Esophagus squamous epithelium (tissue), 5 donors: ENCODE measurements at regions not wholly inside any gene's neighbourhood (a gene's known extent, or its start where the extent isn't known, plus 50 kb on each side); places are given as distances from the start of the nearest gene placed in this dataset.

ENCODE experiments used
- DNase-seq: peaks from one replicate; lab custom pipeline; 2025; lab: John Stamatoyannopoulos, UW
- H3K27ac ChIP-seq, 4 donors: fragments of 200-600 bp; sonication (generic); one replicate each; pipeline ENCODE4 v1.5.1; 2016 to 2019; ENCODE audit warnings: mild to moderate bottlenecking in 1 of 4
- H3K27me3 ChIP-seq, 4 donors: fragments of 200-600 bp; sonication (generic); 1 replicate in 3 of 4; 2 replicates in 1 of 4; pipeline versions ENCODE4 v1.5.1 to v1.6.0; 2017 to 2021; ENCODE audit warnings: antibody characterized with exemption in 1 of 4
- H3K36me3 ChIP-seq, 3 donors: fragments of 200-600 bp; sonication (generic); one replicate each; pipeline ENCODE4 v1.5.1; 2016 to 2019
- H3K4me1 ChIP-seq, 3 donors: fragments of 200-600 bp; sonication (generic); one replicate each; pipeline ENCODE4 v1.5.1; 2017 to 2019
- H3K4me3 ChIP-seq, 4 donors: fragments of 200-600 bp; sonication (generic); 1 replicate in 3 of 4; 2 replicates in 1 of 4; pipeline ENCODE4 v1.5.1; 2016 to 2019; ENCODE audit warnings: mild to moderate bottlenecking in 2 of 4, moderate library complexity in 1 of 4
- H3K9me3 ChIP-seq, 3 donors: fragments of 200-600 bp; sonication (generic); one replicate each; pipeline ENCODE4 v1.5.1; 2016 to 2019
- POLR2A ChIP-seq, 4 donors: fragments of 450-650 bp; IDR thresholded peaks; one replicate each; pipeline ENCODE4 v1.6.1; 2017; ENCODE audit warnings: antibody characterized with exemption in 4 of 4, mild to moderate bottlenecking in 4 of 4, moderate library complexity in 3 of 4
- WGBS, 2 donors: methylation state at CpG; one replicate each; pipeline ENCODE4 v1.1.5; 2018; 5-methylcytosine and 5-hydroxymethylcytosine counted together
- intact Hi-C: fragments of 100-400 bp; cut with DNase I; formaldehyde crosslinking; loops from one replicate; pipeline ENCODE4 v1.15.0; 2022
- TF ChIP-seq, protein P1 (sequence below), 6 experiments: fragments of 450-650 bp in 4 of 6; fragments of 200-600 bp in 2 of 6; sonication (generic) in 2 of 6; IDR thresholded peaks; one replicate each; pipeline ENCODE4 v1.5.1; 2016 to 2019; ENCODE audit warnings: antibody characterized with exemption in 6 of 6, mild to moderate bottlenecking in 4 of 6, moderate library complexity in 4 of 6
- donor health status: DM: yes; HTN: yes; CAD: no.

DNA sequence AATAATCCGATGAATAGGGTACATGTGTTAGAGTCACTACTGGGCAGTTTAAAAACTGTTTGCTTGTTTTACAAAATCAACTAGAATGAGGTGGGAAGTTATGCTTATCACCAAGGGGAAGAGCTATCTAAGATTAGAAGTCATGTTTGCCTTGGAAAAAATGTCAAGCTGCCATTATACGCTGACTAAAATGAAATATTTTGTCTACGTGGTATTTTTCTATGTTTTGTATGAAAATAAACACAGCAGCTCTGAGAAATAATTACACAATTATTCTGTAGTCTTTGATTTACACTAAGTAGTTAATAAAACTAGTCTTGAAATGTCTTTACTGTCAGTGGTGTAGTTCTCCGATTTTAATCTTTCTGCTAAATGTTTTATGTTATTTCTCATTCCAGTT, 241.9 kb upstream of the TARS1 start:
- TF ChIP-seq, protein P1, sequence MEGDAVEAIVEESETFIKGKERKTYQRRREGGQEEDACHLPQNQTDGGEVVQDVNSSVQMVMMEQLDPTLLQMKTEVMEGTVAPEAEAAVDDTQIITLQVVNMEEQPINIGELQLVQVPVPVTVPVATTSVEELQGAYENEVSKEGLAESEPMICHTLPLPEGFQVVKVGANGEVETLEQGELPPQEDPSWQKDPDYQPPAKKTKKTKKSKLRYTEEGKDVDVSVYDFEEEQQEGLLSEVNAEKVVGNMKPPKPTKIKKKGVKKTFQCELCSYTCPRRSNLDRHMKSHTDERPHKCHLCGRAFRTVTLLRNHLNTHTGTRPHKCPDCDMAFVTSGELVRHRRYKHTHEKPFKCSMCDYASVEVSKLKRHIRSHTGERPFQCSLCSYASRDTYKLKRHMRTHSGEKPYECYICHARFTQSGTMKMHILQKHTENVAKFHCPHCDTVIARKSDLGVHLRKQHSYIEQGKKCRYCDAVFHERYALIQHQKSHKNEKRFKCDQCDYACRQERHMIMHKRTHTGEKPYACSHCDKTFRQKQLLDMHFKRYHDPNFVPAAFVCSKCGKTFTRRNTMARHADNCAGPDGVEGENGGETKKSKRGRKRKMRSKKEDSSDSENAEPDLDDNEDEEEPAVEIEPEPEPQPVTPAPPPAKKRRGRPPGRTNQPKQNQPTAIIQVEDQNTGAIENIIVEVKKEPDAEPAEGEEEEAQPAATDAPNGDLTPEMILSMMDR (IDR thresholded peaks at IDR 0.05): no peak
- TF ChIP-seq POLR2A (IDR thresholded peaks at IDR 0.05): no peak
- DNase-seq: no peak
- Histone ChIP-seq H3K27me3 (no peaks in the 10 kb centered on the region), H3K27ac (no peak overlapping the region), H3K4me1 (no peaks in the 10 kb centered on the region), H3K9me3 (no peaks in the 10 kb centered on the region), H3K4me3 (no peak overlapping the region), H3K36me3 (no peaks in the 10 kb centered on the region)
- intact Hi-C loops: no loop called here
- WGBS, 2 donors: 80 to 86% methylated on average over 4 of the region's 4 CpGs

GRCh38 chr5:33203931-33204330, 236.8 kb upstream of the TARS1 start:
- Histone ChIP-seq H3K27me3 (no peaks in the 10 kb centered on the region), H3K36me3 (no peaks in the 10 kb centered on the region), H3K4me3 (no peak overlapping the region), H3K27ac (no peak overlapping the region), H3K9me3 (no peaks in the 10 kb centered on the region), H3K4me1 (no peaks in the 10 kb centered on the region)
- no peak for DNase-seq
- 89 to 100% methylated on average over 1 of the region's 1 CpG for WGBS, 2 donors
- no peak for TF ChIP-seq POLR2A (IDR thresholded peaks at IDR 0.05)
- TF ChIP-seq, protein P1 (IDR thresholded peaks at IDR 0.05): no peak
- intact Hi-C loops: no loop called here

- Histone ChIP-seq H3K27me3 (no peaks in the 10 kb centered on the region), H3K4me3 (no peak overlapping the region), H3K9me3 (no peaks in the 10 kb centered on the region), H3K4me1 (no peaks in the 10 kb centered on the region), H3K36me3 (no peaks in the 10 kb centered on the region), H3K27ac (no peak overlapping the region)
- TF ChIP-seq, protein P1 (IDR thresholded peaks at IDR 0.05): no peak
- TF ChIP-seq POLR2A (IDR thresholded peaks at IDR 0.05): no peak
- intact Hi-C loops: no loop called here
- no peak for DNase-seq
- WGBS, 2 donors: 79 to 84% methylated on average over 3 of the region's 3 CpGs
Observed at GRCh38 chr5:33205079-33205478, 235.7 kb upstream of the TARS1 start.

GRCh38 chr5:33205727-33206410, 234.9 kb upstream of the TARS1 start:
- TF ChIP-seq, protein P1 (IDR thresholded peaks at IDR 0.05): no peak
- TF ChIP-seq POLR2A (IDR thresholded peaks at IDR 0.05): no peak
- Histone ChIP-seq H3K27me3 (no peaks in the 10 kb centered on the region), H3K27ac (no peak overlapping the region), H3K9me3 (no peaks in the 10 kb centered on the region), H3K4me3 (no peak overlapping the region), H3K4me1 (no peaks in the 10 kb centered on the region), H3K36me3 (no peaks in the 10 kb centered on the region)
- intact Hi-C loops: no loop called here
- no peak for DNase-seq
- WGBS, 2 donors: 43 to 62% methylated on average over 1 of the region's 1 CpG

DNA sequence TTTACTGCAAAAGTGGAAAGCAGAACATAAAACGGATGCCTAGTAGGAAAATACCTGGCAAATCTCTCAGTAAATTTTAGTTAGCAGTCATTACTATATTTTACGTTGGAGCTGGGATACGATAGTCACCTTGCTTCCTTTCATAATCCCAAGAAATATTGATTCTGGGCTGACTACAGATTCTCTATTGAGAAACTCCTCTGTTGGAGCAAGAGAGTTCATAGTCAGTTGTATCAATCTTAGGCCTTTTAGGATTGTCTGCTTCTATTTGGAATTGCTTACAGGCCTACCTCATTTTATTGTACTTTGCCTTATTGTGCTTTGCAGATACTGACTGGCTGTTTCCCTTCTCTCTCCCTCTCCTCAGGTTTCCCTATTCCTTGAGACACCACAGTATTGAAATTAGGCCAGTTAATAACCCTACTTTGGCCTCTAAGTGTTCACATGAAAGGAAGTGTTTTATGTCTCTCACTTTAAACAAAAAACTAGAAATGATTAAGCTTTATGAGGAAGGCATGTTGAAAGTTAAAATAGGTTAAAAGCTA, 233.7 kb upstream of the TARS1 start:
- Histone ChIP-seq H3K9me3 (no peaks in the 10 kb centered on the region), H3K4me3 (no peak overlapping the region), H3K27me3 (no peaks in the 10 kb centered on the region), H3K27ac (no peak overlapping the region), H3K36me3 (no peaks in the 10 kb centered on the region), H3K4me1 (no peaks in the 10 kb centered on the region)
- intact Hi-C loops: no loop called here
- 90 to 91% methylated on average over 3 of the region's 3 CpGs for WGBS, 2 donors
- DNase-seq: no peak
- TF ChIP-seq, protein P1 (IDR thresholded peaks at IDR 0.05): no peak
- TF ChIP-seq POLR2A (IDR thresholded peaks at IDR 0.05): no peak
